ENCODE measurements at regions not wholly inside any gene's neighbourhood (a gene's known extent, or its start where the extent isn't known, plus 50 kb on each side); places are given as distances from the start of the nearest gene placed in this dataset.

DNA sequence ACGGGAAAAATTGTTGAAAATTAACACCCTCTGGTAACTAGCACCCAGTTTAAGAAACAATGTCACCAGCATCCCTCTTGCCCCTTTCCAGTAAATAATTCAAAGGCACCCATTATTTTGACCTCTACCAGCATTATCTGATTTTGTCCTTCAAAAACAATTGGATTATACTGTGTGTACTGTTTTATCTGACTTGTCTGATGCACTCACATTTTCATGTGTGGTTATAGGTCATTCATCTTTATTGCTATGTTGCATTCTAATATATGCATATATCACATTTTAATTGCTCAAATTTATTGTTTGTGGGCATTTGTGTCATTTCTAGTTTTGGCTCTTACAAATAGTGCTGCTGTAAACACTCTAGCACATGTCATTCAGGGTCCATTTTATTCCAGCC lies 260.9 kb upstream of the PRDM1 start:
- no peak for TF ChIP-seq EZH2 (IDR thresholded peaks at IDR 0.05; ENCODE audit: borderline replicate concordance, insufficient read depth, low read depth, low read length, poor library complexity, severe bottlenecking)
- TF ChIP-seq, protein P1, sequence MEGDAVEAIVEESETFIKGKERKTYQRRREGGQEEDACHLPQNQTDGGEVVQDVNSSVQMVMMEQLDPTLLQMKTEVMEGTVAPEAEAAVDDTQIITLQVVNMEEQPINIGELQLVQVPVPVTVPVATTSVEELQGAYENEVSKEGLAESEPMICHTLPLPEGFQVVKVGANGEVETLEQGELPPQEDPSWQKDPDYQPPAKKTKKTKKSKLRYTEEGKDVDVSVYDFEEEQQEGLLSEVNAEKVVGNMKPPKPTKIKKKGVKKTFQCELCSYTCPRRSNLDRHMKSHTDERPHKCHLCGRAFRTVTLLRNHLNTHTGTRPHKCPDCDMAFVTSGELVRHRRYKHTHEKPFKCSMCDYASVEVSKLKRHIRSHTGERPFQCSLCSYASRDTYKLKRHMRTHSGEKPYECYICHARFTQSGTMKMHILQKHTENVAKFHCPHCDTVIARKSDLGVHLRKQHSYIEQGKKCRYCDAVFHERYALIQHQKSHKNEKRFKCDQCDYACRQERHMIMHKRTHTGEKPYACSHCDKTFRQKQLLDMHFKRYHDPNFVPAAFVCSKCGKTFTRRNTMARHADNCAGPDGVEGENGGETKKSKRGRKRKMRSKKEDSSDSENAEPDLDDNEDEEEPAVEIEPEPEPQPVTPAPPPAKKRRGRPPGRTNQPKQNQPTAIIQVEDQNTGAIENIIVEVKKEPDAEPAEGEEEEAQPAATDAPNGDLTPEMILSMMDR (IDR thresholded peaks at IDR 0.05), result no peak
- ChIA-PET POLR2A (no interaction called here), CTCF (no interaction called here)
- Histone ChIP-seq H4K20me1 (ENCODE audit: control insufficient read depth, insufficient read depth, low read length, poor library complexity, severe bottlenecking) (no peaks in the 10 kb centered on the region), H3K9ac (ENCODE audit: low read length) (no peak overlapping the region), H3K4me2 (replicated peaks; ENCODE audit: low read depth, low read length, poor library complexity, severe bottlenecking) (no peak overlapping the region), H3K79me2 (ENCODE audit: control insufficient read depth, insufficient read depth, low read length) (no peaks in the 10 kb centered on the region), H3K4me1 (ENCODE audit: control insufficient read depth in 2 of 2, insufficient read depth in 2 of 2, low read length in 2 of 2) (peaks cover 4 to 5% of the 10 kb centered on the region in 2 donors), H3K4me3 (ENCODE audit: control extremely low read depth in 1 of 5, extremely low read depth in 1 of 5, insufficient read depth in 1 of 5, low read depth in 2 of 5, low read length in 4 of 5) (no peak overlapping the region), H2AFZ (ENCODE audit: insufficient read depth, low read depth, low read length, poor library complexity, severe bottlenecking) (no peak overlapping the region), H3K36me3 (replicated peaks in 1 of 2; ENCODE audit: control extremely low read depth in 1 of 2, control insufficient read depth in 1 of 2, extremely low read depth in 1 of 2, insufficient read depth in 2 of 2, low read length in 1 of 2) (no peaks in the 10 kb centered on the region), H3K27ac (ENCODE audit: low read length in 2 of 2) (no peak overlapping the region), H3K27me3 (replicated peaks in 1 of 4; ENCODE audit: control extremely low read depth in 1 of 4, control insufficient read depth in 3 of 4, insufficient read depth in 4 of 4, low read length in 3 of 4) (no peaks in the 10 kb centered on the region), H3K9me3 (ENCODE audit: control extremely low read depth in 1 of 3, control insufficient read depth in 2 of 3, insufficient read depth in 1 of 3, low read length in 2 of 3) (peaks cover 0 to 2% (median 0%) of the 10 kb centered on the region in 3 donors)
- ATAC-seq (ENCODE audit: low read depth) (no peak), DNase-seq (no peak)
- Mint-ChIP-seq H3K4me3 (no peak overlapping the region), H3K9me3 (ENCODE audit: insufficient read depth) (peaks cover 3% of the 10 kb centered on the region), H3K27me3 (no peaks in the 10 kb centered on the region), H3K27ac (no peak overlapping the region), H3K4me1 (peaks cover 4% of the 10 kb centered on the region)
- intact Hi-C loops (cut with micrococcal nuclease), result no loop called here
- no CpG with 5 or more reads among the region's 1 CpG for WGBS (ENCODE audit: insufficient coverage)

DNA sequence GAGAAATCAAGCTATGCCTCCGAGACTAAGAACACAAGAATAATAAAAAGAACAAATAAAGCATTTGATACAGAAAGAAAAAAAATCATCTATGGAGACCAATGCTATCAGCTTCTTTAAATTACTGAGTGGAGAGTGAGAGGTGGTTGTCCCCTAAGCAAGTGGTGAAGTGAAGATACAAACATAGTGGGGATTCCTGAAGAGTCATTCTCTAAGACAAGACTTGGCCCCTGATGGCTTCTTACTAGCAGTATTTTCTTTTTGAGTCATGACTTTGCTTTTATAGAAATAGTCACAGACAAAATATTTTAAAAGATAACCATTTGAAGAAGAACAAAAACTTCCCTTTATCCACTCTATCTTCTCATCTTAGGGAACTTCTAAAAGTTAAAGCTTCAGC lies 261.4 kb upstream of the PRDM1 start:
- H4K20me1 ChIP-seq (ENCODE audit: control insufficient read depth, insufficient read depth, low read length, poor library complexity, severe bottlenecking), result no peaks in the 10 kb centered on the region
- no peak overlapping the region for H3K27ac ChIP-seq (ENCODE audit: low read length in 2 of 2)
- H3K9ac ChIP-seq (ENCODE audit: low read length), result no peak overlapping the region
- Mint-ChIP-seq H3K27me3 (no peaks in the 10 kb centered on the region), H3K4me3 (no peak overlapping the region), H3K9me3 (ENCODE audit: insufficient read depth) (peaks cover 3% of the 10 kb centered on the region), H3K27ac (no peak overlapping the region), H3K4me1 (peaks cover 4% of the 10 kb centered on the region)
- ATAC-seq (ENCODE audit: low read depth), result no peak
- POLR2A ChIA-PET, result no interaction called here
- no peak overlapping the region for H2AFZ ChIP-seq (ENCODE audit: insufficient read depth, low read depth, low read length, poor library complexity, severe bottlenecking)
- peaks cover 4 to 5% of the 10 kb centered on the region in 2 donors for H3K4me1 ChIP-seq (ENCODE audit: control insufficient read depth in 2 of 2, insufficient read depth in 2 of 2, low read length in 2 of 2)
- H3K4me2 ChIP-seq (replicated peaks; ENCODE audit: low read depth, low read length, poor library complexity, severe bottlenecking), result no peak overlapping the region
- WGBS (ENCODE audit: insufficient coverage), result no CpG with 5 or more reads among the region's 1 CpG
- no peak for TF ChIP-seq EZH2 (IDR thresholded peaks at IDR 0.05; ENCODE audit: borderline replicate concordance, insufficient read depth, low read depth, low read length, poor library complexity, severe bottlenecking)
- TF ChIP-seq, protein P1 (IDR thresholded peaks at IDR 0.05), result no peak
- H3K79me2 ChIP-seq (ENCODE audit: control insufficient read depth, insufficient read depth, low read length), result no peaks in the 10 kb centered on the region
- CTCF ChIA-PET, result no interaction called here
- no peak for DNase-seq
- peaks cover 0 to 2% (median 0%) of the 10 kb centered on the region in 3 donors for H3K9me3 ChIP-seq (ENCODE audit: control extremely low read depth in 1 of 3, control insufficient read depth in 2 of 3, insufficient read depth in 1 of 3, low read length in 2 of 3)
- intact Hi-C loops (cut with micrococcal nuclease), result no loop called here
- H3K27me3 ChIP-seq (replicated peaks in 1 of 4; ENCODE audit: control extremely low read depth in 1 of 4, control insufficient read depth in 3 of 4, insufficient read depth in 4 of 4, low read length in 3 of 4), result no peaks in the 10 kb centered on the region
- H3K4me3 ChIP-seq (ENCODE audit: control extremely low read depth in 1 of 5, extremely low read depth in 1 of 5, insufficient read depth in 1 of 5, low read depth in 2 of 5, low read length in 4 of 5), result no peak overlapping the region
- H3K36me3 ChIP-seq (replicated peaks in 1 of 2; ENCODE audit: control extremely low read depth in 1 of 2, control insufficient read depth in 1 of 2, extremely low read depth in 1 of 2, insufficient read depth in 2 of 2, low read length in 1 of 2), result no peaks in the 10 kb centered on the region
